ENCODE measurements at regions not wholly inside any gene's neighbourhood (a gene's known extent, or its start where the extent isn't known, plus 50 kb on each side); places are given as distances from the start of the nearest gene placed in this dataset.

GRCh38 chr7:76142861-76143260, 58.8 kb upstream of the SRRM3 start:
- TF ChIP-seq, protein P1, sequence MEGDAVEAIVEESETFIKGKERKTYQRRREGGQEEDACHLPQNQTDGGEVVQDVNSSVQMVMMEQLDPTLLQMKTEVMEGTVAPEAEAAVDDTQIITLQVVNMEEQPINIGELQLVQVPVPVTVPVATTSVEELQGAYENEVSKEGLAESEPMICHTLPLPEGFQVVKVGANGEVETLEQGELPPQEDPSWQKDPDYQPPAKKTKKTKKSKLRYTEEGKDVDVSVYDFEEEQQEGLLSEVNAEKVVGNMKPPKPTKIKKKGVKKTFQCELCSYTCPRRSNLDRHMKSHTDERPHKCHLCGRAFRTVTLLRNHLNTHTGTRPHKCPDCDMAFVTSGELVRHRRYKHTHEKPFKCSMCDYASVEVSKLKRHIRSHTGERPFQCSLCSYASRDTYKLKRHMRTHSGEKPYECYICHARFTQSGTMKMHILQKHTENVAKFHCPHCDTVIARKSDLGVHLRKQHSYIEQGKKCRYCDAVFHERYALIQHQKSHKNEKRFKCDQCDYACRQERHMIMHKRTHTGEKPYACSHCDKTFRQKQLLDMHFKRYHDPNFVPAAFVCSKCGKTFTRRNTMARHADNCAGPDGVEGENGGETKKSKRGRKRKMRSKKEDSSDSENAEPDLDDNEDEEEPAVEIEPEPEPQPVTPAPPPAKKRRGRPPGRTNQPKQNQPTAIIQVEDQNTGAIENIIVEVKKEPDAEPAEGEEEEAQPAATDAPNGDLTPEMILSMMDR (IDR thresholded peaks at IDR 0.05) = no peak
- no peak for TF ChIP-seq POLR2A (IDR thresholded peaks at IDR 0.05)
- TF ChIP-seq POLR2AphosphoS5 (IDR thresholded peaks at IDR 0.05) = no peak
- no peak for TF ChIP-seq EP300 (IDR thresholded peaks at IDR 0.05)
